ENCODE measurements at regions not wholly inside any gene's neighbourhood (a gene's known extent, or its start where the extent isn't known, plus 50 kb on each side); places are given as distances from the start of the nearest gene placed in this dataset.

GRCh38 chr18:61738488-61738887 lies 154.3 kb downstream of the RNF152 start:
- TF ChIP-seq POLR2A (IDR thresholded peaks at IDR 0.05) (no peak), CTCF (IDR thresholded peaks at IDR 0.05) (no peak), POLR2AphosphoS5 (IDR thresholded peaks at IDR 0.05) (no peak)

Data from prostate gland (tissue), 2 donors.